HG03060 (cell line): ENCODE measurements at regions not wholly inside any gene's neighbourhood (a gene's known extent, or its start where the extent isn't known, plus 50 kb on each side); places are given as distances from the start of the nearest gene placed in this dataset.

ENCODE experiments used
- ATAC-seq: cut with Tn5 transposase; IDR thresholded peaks from one replicate; pipeline ENCODE4 v1.9.1; 2021; ENCODE audit warnings: low read depth, moderate number of reproducible peaks; ENCODE audit not compliant: unreplicated experiment

- no peak for ATAC-seq
Measured at GRCh38 chr11:15854245-15854644, 502.1 kb downstream of the SOX6 start.

- ATAC-seq, result no peak
Measured at GRCh38 chr11:15858881-15859280, 497.5 kb downstream of the SOX6 start.

GRCh38 chr11:15859411-15859810, 496.9 kb downstream of the SOX6 start:
- no peak for ATAC-seq

GRCh38 chr11:15861256-15861655, 495.1 kb downstream of the SOX6 start:
- no peak for ATAC-seq

- no peak for ATAC-seq
Measured at GRCh38 chr11:15863411-15863810, 492.9 kb downstream of the SOX6 start.

DNA sequence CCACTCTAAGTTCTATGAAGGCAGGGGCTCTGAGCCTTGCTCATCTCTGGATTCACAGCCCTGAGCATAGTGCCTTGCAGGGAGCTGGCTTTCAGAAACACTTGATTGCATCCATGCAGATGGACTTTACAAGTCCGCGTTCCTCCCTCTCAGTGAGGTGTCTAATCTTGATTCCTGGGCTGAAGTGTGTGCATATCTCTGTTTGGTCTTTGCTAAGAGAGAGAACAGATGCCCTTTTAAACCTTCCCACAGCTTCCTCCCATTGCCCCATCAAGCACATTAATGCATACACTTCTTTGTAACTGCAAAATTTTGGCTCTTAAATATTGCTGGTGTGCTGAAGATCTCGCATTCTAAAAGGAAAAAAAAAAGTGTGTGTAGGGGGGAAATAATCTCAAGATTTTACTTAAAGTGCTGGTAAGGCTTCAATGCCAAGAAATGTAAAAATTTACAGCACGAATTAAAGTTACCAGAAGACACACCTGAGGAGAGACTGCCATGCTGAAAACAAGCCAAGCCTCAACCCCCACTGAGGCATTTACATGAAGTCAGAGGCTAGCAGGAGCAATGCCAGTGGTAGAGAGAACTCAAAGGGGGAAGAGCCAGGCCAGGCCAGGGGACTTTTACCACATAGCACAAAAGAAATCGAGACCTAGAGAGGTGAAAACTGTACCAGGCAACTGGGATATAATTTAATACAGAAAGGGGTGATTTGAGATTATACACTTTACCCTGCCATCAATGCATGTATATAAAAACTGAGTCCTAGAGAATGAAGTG, 492.1 kb downstream of the SOX6 start:
- ATAC-seq, result no peak

DNA sequence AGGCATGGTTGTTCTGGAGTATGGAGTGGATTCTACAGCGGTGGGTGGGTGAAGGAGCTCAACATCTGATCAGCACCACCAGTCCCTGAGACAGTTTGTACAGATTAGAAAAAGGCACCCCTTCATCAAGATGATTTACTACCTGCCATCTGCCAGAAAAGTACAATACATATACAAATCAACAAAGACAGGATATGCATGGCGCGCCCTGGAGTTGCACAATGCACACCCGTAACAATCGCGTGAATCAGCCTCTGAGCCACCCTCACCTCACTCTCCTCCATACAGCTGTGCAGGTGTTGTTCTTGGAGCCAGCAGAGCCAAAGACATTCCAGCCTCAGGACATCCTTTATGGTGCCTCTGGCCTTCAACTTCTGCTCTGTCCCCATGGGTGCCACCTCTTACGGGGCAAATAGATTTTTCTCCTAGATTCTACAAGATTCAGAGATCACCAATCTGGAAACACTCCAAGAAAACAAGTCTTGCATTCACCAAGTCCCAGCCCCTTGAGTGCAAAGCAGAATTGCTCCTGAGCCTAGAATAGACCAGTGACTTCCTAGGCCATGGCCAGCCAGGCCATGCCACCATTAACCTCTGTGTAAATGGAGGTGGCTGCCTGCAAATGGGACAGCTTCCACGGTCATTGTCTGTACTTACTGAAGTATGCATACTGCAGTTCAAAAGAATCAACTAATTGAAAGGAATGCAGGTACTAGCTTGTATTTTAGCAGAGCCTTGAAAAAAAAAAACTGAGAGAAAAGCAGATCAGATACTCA, 490.9 kb downstream of the SOX6 start:
- no peak for ATAC-seq

- no peak for ATAC-seq
Measured at GRCh38 chr11:15867871-15868270, 488.5 kb downstream of the SOX6 start.

- no peak for ATAC-seq
Measured at GRCh38 chr11:15870911-15871310, 485.4 kb downstream of the SOX6 start.

- no peak for ATAC-seq
Measured at GRCh38 chr11:15871904-15872626, 484.3 kb downstream of the SOX6 start.

DNA sequence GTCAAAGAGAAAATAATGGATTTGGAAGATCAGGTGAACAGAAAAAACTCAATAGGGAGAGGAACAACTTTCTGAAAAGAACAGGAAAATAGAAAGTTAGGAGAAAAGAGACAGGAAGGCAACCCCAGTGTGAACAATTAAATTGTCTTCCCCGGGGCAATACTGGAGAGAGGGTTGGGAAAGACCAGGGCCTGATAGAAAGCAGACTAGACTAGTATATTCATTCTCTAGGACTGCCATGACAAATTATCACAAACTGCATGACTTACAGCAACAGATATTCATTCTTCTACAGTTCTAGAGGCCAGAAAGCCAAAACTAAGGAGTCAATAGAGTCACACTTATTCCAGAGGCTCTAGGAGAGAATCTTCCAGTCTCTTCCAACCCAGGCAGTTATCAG, 482.8 kb downstream of the SOX6 start:
- ATAC-seq, result no peak

DNA sequence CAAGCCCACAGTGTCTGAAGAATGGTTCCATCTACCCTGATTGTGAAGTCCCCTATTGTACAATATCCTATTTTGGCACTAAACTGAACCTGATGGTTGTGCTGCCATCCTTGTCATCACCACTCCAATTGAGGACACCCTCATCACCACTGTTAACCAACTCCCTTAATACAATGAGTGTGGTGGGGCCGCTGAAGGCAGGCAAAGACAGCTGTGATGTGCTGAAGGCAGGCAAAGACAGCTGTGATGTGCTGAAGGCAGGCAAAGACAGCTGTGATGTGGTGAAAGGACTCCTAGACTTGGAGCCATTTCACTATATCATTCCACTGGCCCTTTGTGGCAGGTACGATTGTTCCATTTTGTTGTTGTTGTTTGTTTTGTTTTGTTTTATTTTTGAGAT, 481.6 kb downstream of the SOX6 start:
- no peak for ATAC-seq

- ATAC-seq, result no peak
Measured at GRCh38 chr11:15875393-15875792, 481.0 kb downstream of the SOX6 start.

DNA sequence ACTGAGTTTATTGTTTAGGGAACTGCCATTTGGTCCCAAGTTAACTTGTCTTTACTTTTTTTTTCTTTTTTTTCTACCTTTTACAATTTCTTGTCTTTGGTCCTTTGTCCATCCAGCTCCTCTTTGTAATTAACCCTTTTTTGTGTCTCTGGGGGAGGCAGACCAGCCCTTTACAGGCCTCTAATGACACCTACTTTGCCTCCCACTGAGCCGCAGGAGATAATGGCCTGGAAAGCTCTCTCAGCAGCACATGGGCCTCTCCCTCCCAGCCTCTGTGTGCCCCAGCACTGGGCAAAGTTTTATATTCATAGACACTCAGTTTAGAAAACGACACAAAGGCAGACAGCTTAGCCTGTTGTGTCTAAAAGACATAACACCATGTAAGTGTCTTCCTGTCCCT, 480.4 kb downstream of the SOX6 start:
- ATAC-seq, result no peak

DNA sequence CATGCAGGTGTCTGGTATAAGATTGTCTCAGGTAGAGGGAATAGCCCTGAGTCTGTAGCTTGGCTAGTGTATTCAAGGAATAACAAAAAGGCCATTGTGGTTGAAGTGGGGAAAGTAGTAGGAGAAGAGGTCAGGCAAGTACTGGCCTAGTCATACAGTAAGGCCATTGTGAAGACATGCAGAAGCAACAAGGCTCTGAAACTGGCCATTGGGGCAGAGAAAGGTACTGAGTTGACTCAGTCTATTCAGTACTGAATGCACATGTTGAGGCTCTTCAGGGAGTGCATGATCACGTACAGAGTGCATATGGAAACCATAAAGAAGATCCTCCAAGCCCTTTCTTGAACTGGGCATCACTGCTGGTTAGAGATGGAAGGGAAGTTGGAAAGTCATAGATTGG, 477.6 kb downstream of the SOX6 start:
- ATAC-seq, result no peak

DNA sequence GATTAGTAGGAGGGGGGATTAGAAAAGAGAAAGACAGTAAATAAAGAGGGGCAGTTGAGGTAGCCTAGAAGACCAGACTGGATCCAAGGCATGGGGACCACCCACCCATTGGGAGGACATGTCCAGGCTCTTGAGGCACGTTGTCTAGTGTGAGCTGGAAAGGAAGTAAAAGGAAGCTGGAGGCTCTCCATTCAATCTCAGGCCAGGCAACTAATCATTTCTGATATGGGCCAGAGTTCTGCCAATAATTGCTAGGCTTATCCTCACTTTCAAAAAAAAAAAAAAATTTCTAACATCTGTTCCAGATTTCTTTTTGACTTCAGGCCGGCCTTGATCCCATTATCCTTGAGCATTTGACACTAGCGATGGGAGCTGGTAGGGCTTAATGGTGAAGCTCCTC, 476.1 kb downstream of the SOX6 start:
- no peak for ATAC-seq

DNA sequence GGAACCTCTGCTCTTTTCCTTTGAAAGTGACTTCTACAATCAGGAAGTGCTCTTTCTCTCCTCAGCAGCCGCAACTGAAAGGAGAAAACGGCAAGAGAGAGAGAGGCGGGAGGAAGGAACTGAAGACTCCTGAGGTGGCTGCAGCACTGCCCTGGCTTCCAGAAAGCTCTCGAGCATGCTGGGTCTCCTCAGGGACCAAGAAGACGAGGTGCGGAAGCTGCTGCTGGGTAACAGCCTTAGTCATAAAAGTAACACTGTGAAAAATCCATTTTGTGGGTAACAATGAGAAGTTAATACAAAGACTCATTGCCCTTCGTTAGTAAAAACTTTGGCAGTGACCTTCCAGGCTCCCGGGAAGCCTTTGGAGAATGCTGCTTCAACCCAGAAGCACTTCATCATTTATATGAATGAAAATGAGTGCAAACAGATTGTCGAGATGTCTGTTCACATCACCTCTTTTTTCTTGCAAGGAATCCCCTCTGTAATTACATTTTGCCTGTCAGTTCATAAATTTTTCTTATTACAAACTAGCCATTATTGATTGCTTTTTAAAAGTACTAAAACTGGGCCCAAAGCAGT, 473.4 kb downstream of the SOX6 start:
- no peak for ATAC-seq

- ATAC-seq, result no peak
Measured at GRCh38 chr11:15883455-15883920, 472.9 kb downstream of the SOX6 start.

- ATAC-seq, result no peak
Measured at GRCh38 chr11:15884141-15884540, 472.2 kb downstream of the SOX6 start.

DNA sequence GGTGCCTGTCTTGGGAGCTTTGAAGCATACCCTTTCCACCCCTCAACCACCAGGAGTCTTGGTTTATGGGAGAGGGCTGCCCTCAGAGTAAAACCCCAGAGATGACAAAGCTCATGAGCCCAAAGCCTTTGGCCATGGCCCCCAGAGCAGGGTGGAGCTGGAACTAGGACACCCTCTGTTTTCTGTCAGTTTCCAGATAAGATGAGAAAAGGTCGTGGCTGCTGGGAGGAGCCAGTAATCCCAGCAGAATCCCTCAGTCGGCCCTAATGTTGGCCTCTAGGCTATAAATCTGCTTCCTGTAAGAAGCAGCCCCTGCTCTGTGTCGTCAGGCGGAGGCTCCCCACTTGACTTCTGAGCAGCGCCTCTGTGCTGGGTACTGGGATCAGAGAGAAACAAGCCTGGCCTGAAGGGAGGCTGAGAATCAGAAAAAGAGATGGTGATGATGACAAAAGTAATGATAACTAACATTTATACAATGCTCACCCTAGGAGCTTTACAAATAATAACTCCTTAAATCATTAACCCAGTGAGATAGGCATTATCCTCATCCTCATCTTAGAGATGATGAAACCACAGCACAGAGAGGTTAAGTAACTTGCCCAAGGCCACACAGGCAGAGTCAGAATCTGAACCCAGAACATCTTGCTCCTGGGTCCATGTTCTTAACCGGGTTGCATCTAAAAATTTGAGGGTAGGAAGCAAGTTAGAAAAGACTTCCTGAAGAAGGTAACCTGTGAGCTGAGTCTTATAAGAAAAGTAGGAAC, 471.4 kb downstream of the SOX6 start:
- ATAC-seq, result no peak
